Hematopoietic multipotent progenitor cell treated with erythropoietin and hydrocortisone succinate and interleukin-3 and kit ligand, for 8 days (in vitro differentiated cells): ENCODE measurements at regions not wholly inside any gene's neighbourhood (a gene's known extent, or its start where the extent isn't known, plus 50 kb on each side); places are given as distances from the start of the nearest gene placed in this dataset.
A peak's percentile ranks its signal among the peaks of the same experiment; 100 is the strongest.

ENCODE experiments used
- DNase-seq: peaks from one replicate; pipeline ENCODE4 v3.0.0-alpha.2; 2015

DNA sequence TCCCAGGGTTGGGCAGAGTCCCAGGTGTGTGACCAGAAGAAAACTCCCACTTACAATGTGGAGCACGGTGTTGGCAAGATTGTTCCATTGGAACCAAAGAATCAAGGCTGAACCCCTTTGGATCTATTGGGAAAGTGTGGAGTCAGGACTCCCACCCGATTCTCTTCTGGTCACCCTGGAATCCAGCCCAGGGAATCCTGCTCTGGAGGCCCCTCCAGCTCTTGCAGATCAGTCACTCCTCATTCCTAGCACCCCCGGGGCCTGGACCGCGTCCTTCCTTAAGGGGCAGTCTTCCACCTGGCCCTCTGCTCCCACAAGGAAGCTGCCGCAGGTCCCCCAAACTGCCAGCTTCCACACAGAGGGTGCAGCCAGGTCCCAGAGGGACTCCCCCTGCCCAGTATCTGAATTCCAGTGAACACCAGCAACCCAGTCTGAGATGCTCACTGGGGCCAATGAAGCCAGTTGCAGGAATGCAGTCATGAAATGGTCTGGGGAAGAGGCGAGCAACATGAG is 170.1 kb downstream of the GADD45G start:
- no peak for DNase-seq

DNA sequence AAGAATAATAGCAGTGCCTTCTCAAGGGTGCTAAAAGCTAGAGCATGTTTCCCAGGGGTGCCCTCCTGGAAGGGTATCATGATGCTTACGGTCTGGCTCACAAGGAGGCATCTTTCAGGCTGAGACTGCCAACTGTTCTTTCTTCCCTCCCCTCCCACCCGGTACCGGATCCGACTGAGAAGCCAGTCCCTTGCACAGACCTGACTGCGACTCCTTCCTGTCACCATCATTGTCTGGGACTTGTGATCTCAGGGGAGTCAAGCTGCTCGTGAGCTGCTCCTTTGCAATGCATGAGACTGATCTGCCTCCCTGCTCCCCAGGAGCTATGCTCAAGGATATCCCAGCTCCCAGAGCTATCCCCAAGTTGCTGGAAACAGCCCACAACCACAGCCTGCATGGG is 170.8 kb downstream of the GADD45G start:
- DNase-seq, result no peak

DNA sequence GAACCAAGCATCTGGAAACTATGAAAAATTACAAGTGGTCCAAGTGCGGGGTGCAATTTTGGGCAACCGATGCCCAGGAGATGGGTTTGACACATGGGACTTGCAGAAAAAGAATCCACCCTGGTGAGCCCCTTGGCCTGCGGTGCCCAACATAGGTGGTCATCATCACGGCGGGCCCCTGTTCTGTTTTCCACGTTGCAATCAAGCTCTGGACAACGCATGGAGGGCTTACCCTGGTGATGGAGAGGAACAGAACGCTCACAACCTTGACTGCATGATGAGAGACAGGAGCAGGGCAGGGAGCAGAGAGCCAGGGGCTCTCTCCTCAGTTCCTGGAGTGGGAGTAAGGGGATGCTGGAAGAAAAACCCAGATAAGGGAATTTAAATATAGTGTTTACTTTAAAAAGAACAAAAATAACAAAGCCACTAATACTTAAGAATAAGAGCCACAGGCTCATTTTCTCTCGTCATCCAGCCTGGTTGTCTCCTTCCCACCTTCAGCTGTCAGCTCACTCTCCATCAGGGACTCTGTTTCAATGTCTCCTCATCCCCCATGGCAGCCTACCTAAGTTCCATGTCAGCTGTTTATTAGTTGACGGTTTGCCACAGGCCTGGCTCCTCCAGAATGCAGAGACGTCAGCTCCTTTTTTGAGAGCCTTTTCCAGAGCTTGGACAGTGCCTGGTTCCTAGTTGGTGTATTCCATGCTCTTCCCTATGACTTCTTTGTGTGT is 172.1 kb downstream of the GADD45G start:
- DNase-seq, result no peak

DNA sequence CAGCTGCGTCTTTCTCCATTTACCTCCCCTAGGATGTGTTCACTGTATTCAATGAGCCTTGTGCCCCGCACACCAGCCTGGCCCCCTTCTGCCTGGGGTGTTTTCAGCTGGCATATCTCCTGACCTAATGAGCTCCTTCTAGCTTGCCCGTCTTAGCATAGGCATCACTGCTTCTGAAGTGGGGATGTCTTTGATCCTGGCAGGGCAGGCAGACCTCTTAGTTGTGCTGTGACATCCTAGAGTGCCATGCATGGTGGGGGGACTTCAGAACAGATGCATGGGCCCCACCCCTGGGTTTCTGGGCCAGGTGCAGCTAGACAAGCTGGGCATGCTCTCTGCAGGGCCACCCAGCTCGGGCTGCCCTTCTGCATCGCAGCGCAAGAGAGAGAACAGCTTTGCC is 172.7 kb downstream of the GADD45G start:
- no peak for DNase-seq

DNA sequence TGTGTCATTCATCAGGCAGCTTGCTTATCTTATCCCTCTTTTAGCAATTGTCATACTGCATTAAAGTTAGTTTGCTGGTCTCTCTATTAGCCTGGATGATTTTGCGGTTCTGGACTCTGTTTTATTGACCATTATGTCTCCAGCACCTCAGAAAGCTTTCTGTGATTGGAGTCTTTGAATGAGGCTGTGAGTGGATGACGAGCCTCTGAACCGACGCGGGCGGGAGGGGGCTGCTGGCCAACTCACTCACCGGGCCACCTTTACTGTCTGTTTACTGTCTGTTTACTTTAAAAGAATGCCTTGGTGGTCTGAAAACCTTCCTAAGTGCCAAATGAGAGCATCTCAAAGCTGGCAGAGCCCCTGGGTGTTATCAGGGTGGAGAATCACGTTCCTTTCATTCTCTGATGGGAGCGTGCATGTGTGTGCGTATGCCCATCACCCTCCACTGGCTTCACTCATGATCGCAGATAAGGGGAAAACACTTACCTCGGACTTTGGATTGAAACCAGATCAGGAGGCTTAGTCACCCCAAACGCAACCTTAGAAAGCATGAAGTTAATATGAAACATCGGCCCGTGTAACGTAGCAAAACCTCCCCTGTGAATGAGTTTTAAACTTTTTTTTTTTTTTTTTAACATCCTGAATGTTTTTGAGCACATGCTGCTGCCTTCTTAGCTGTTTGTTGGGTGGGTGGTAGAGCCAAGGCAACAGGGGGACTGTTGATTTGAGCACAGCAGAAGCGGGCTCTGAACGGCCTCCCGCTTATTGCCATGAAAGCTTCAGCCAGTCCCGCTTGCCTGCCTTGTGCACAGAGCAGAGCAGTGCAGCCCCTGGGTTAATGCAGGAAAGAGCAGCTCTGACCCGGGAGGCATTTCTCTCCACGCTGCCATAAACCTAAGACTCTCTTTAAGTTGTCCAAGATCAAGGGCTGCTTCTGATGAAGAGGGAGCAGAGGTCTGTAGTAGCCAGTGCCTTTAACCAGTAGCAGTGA is 173.6 kb downstream of the GADD45G start:
- DNase-seq, result no peak

DNA sequence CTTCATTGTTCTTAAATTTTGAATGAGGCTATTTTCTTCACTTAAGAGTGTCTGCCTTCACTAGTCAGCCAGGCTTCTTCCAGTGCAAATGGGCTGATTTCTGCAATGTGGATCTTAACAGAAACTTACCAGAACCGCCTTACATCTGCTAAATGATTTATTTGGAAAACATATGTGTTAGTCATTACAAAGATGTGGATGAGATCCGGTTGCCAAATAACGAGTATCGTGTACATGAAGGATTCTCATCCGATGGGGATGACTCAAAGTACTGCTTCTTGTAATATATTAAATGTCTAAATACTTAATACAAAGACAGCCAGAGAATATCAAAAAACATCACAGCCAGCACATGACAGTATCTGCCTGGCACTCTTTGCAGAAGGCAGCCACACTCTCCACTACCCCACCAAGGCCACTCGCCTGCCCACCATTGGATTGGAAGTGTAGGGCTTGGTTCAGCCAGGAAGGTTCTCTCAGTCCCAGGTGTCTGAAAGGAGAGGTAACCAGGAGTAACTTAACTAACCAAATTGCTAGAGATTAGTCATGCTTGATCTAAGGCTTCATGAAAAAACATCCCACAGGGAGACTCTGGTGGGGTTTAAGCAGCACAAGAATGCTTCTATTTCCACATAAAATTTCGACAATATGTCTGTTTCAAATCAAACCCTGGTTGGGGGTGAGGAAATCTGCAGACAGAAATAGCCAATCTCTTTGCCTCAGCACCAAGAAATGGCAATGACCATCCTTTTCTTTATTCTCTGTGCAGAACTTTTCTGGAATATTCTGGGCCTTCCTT is 174.8 kb downstream of the GADD45G start:
- DNase-seq, result no peak

DNA sequence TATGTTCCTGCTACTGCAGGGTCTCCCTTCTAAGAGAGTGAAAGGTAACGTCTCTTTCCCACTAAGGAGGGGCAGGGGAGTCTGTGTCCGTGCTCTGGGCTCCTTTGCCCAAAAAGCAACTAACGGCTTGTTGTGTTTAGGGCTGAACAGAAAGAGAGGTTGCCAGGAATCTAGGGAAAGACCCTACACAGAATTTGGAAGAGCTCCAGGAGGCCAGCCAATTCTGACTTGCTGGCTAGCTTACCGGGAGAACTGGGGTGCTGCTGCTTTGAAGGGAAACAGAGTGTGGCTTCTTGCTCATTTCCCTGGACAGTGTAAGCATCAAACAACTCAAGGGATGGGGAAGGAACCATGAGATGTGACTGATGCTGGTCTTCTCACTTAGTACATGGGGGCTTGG is 176.1 kb downstream of the GADD45G start:
- no peak for DNase-seq

DNA sequence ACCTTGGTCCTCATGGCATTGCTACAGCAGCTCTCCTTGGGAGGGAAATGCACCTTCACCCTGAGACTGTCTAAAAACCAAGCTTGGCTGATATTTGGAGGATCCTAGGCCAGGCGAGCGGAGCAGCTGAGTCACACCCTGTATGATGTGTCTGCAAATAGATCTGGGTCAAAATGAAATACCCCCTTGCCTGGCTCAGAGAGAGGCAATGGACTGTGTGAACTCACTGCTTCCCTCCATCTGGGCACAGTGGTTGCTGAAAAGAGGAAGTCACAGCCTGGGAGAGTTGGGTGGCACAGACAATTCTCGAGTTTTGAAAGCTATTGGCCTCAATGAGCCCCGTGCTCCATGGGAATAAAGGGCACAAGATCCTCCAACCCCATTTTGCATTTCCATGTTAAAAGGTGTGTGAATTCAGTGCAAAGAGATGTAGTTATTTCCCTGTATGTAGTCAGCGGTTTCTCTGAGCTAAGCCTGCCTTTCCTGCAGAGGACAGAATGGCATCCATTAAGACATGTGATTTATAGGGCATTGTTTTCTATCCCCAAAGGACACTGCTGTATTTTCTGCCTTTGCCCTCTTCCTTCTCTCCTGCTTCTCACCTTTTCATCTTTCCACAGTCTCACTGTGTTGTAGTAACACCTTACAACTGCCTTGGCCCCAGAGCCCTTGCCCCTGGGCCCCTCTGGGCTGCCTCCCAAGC is 177.2 kb downstream of the GADD45G start:
- peak; percentile 3 for DNase-seq

DNA sequence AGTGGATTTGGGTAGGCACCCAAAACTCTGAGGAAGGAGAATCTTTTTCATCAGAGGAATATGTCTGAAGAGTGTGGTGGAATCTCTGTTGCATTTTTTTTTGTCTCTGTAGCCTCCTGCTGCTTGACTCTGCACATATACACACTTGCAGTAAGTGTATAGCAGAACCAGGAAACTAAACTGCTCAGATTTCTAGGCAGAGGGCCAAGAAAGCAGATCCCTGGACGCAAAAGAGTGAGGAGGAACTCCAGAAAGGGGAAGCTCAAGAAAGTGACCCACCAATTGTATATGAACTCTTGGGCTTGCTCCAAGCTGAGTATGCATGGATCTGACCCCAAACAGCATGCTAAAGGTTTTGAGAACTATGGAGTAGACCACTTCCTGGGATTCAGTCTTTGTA is 181.8 kb downstream of the GADD45G start:
- DNase-seq, result no peak

DNA sequence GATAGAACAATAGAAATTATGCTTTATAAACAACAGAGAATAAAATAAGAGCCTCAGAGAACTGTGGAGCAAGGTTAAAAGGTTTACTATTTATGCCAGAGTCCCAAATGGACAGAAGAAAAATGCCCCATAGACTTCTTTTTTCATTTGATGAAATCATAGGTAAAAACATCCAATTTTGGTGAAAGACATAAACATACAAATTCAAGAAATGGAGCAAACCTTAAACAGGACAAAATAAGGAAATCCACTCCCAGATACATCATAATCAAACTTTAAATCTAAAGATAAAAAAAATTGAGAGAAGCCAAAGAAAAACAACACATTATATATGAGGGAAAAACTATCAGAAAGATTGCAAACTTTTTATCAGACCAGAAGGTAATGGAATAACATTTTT is 182.8 kb downstream of the GADD45G start:
- no peak for DNase-seq

DNA sequence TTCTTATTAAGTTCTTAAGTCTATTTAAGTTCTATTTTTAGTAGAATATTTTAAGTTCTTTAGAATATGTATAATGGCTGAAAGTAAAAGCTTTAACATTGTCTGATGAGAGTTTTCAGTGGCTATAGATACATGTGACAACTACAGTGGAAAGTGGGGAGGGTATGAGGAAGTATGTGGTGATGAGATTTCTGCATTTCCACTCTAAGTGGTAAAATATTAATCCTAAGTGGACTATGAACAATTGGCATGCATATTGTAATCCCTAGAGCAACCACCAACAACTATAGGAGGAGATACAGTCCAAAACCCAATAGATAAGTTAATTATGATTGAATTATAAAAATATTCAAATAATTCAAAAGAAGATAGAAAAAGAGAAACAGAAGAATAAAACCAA is 183.6 kb downstream of the GADD45G start:
- DNase-seq, result no peak

DNA sequence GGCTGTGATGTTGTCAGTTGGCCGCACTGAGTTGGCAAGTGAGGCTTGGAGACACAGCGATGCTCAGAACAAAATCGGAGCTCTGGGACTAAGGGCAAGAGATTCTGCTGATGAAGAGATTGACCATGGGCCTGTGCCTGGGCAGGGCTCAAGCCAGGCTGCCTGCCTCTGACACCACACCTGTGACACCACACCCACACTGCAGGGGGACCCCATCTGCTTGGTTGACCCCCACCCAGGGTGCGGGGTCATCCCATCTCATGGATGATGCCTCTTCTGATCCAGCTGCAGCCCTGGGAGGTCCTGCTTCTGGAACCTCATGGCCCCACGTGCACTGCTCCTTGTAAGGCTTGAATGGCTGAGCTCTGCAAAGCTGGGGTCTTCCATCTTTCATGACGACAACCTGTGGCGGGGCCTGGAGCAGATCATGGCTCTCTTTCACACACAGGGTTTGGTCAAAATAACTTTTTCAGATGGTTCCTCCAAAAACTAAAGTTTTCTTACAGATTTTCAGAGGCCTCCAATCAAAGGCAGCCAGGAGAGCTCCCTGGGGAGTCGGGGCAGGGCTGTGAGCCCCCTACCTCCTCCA is 185.2 kb downstream of the GADD45G start:
- DNase-seq, result no peak

DNA sequence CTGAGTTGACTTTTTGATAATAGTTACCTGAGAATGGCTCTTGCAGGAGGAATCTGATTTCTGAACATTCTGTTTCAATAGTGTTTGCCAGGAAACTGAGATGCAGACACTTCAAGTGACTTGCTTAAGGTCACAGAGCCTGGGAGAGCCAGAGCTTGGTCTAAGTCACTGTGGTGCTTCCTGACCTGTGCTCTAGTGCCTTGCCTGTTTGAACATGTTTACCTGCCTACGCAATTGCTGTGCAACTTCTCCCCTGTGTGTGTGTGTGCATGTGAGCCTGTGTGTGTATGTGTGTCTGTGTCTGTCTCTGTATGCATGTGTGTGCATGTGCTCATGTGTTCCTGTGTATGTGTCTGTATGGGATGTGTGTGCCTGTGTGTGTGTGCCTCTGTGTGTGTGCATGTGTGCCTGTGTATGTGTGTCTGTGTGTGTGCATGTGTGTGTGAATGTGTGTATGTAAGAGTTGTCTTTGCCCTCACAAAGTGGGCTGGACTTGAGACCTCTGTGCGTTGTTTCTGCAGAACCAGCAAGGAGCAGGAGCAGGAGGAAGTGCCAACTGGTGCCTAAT is 185.8 kb downstream of the GADD45G start:
- no peak for DNase-seq

DNA sequence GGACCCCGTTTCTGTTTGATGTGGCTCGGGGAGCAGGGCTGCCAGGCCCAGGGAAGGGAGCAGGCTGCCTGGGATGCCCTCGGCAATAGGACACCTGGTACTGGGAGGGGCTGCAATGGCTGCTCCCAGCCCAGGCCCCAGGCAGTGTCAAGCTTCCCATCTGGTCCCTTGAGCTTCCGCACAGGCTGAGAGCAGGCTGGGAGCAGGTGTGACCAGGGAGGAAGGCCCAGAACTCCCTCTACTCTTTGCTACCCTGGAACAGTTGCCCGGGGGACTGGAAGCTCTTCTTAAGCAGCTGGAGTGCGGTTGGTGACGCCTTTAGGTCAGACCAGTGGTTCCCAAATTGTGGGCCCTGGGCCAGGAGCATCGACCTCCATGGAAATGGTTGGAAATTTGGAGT is 186.9 kb downstream of the GADD45G start:
- no peak for DNase-seq

DNA sequence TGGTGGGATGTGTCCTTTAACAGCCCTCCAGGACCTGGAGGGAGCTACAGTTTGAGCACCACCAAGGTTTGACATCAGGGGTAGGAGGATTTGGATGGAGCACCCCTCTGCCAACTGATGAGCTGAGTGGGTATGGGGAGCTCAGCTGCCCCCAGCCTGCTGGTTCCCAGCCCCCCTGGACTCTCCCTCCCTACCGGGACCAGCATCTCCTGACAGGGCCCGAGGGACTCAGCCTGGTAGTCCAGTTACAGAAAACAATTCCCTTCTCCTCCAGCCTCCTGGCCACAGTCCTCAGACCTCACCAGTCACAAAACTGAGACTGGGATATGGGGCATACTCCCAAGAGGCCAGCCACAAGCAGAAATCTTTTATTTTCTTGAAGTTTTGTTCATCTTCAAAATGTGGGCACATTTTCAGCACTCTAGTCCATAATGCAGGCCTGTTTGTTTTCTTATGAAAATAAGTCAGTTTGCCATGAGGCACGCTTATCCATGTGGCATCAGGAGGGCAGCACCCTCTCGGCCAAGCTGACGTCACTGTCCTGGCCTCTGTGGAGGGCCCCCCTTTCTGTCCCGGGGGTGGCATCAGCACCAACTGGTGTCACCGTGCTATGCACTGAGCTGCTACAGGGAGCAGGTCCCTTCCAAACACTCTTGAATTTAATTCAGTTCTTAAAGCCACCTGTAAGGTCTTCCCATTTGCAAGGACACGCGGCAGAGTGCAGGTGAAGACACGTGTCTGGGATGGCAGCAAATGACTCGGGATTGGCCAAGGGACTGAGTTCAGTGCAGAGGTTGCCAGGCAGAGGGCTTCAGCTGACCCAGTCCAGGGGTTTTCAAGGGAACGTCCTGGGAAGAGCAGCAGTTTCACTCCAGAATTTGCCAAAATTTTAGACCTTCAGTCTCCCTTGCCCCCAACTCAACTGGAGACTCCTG is 187.6 kb downstream of the GADD45G start:
- no peak for DNase-seq

DNA sequence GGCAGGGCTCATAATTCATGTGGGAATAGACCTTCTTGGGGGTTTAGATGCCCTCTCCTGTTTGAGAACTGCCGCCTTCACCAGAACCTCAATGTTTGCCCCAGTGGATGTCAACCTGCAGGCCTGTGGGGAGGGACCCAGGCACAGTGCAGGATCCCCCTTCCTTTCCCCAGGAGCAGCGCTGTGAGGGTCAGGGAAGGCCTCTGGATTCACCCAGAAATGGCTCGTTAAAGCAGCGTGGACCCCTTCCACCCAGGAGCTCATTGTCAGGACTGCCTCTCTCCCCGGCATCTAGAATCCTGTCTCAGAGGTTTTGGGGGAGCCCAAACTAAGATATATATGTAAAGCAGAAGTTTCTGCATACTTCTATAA is 188.3 kb downstream of the GADD45G start:
- no peak for DNase-seq

DNA sequence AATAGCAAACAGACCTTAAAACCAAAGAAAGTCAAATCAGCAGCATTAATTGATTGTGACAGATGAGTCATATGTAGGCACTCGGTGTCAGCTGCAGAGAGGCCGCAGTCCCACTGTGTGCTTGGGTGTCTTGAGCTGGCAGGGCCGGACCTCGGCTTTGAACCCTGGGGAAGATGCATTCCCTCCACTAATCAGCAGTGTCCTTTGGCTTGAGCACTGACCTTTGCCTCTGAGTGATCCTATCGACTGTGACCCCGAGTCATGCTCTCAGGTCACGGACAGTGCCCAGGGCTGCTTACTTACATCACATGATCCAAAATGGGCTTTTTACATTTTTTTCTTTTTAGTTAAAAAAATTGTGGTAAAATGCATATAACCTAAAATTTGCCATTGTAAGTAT is 188.7 kb downstream of the GADD45G start:
- DNase-seq, result no peak

DNA sequence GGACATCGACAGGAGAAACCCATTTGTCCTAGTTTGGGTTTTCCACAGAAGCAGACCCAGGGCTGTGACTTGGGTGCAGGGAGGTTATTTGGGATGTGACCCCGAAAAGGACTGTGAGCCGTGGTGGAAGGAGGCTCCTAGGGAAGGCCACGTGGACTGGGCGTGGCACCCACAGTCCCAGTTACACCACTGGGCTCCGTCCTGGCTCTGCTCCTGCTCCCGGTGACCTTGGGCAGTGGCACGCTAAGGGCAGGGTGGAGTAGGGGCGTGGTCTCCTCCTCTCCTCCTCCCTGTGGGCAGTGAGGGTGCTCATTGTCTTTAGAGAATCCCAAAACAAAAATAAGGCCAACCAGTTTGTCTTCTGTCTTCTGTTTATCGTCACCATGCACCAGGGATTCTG is 190.1 kb downstream of the GADD45G start:
- no peak for DNase-seq

DNA sequence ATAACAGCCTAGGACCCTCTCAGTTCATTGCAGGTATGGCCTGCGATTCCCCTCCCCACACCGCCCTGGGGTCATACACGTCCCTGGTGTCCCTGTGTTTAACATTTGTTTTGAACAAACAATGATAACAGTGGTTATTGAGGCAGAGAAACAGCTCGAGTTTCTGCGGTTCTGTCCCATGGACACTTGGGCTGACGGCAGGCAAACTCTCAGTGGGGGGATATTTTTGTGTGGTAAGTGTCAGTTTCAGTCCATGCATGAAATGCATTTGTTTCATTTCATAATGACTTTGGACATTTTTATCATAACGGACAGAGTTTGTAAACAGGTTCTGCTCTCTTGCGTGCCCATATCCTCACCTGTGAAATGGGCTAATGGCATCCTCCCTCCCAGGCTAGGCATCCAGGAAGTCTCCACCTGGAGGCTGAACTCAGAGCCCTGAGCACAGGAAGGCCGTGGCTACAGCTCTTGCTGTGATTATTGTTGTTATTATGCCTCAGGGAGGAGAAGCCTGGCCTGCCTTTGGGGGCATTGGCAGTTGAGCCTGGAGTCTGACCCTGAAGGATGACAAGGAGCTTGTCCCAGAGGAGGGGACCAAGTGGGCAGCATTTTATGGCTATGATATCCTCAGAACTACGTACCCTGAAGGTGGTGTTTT is 190.9 kb downstream of the GADD45G start:
- no peak for DNase-seq

DNA sequence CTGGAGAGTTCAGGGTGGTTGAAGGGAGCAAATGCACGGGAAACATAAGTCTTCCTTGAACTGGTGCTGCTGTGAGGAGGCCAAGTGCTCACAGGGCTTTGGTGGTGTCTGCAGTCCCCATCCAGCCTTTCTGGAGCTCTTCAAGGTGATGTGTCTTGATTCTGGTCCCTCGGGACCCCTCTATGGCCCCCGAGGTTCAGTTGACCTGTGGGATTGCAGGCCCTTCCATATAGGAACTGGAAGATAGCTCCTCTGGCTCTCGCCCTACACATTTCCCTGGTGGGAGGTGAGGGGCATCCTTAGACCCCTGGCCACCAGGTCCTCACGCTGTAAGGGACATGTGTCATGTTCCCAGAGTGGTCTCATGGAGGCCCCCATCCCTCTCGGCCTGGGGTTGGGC is 191.8 kb downstream of the GADD45G start:
- DNase-seq, result no peak
